ENCODE measurements at regions not wholly inside any gene's neighbourhood (a gene's known extent, or its start where the extent isn't known, plus 50 kb on each side); places are given as distances from the start of the nearest gene placed in this dataset.

- Histone ChIP-seq H3K79me2 (ENCODE audit: control insufficient read depth, insufficient read depth, low read length) (no peaks in the 10 kb centered on the region), H3K9ac (ENCODE audit: insufficient read depth in 1 of 2, low read depth in 2 of 2, low read length in 2 of 2) (no peak overlapping the region), H3K4me1 (replicated peaks in 1 of 2; ENCODE audit: control insufficient read depth in 2 of 2, insufficient read depth in 2 of 2, low read length in 2 of 2) (no peaks in the 10 kb centered on the region), H3K27me3 (ENCODE audit: control insufficient read depth in 2 of 2, insufficient read depth in 2 of 2, low read length in 2 of 2) (no peaks in the 10 kb centered on the region; a peak in 1 of 5 replicates), H3K9me1 (ENCODE audit: control insufficient read depth, insufficient read depth, low read length) (no peaks in the 10 kb centered on the region), H4K20me1 (replicated peaks; ENCODE audit: control insufficient read depth, insufficient read depth, low read length) (no peaks in the 10 kb centered on the region), H3K4me3 (no peak overlapping the region), H3K36me3 (ENCODE audit: control insufficient read depth, insufficient read depth, low read length) (no peaks in the 10 kb centered on the region), H3K4me2 (ENCODE audit: insufficient read depth, low read length) (no peak overlapping the region), H2AFZ (ENCODE audit: low read depth, low read length) (no peak overlapping the region), H3K27ac (ENCODE audit: extremely low read depth, low read depth, low read length) (no peak overlapping the region), H3K9me3 (replicated peaks; ENCODE audit: control insufficient read depth, insufficient read depth, low read depth, low read length) (no peaks in the 10 kb centered on the region)
- in situ Hi-C loops (cut with MboI) = no loop called here
- WGBS (ENCODE audit: insufficient coverage, low coverage, missing lambda C conversion rate) = 0% methylated on average over 3 of the region's 3 CpGs
- ATAC-seq (no peak), FAIRE-seq (no peak), DNase-seq (ENCODE audit: extremely low read depth in 1 of 4, low spot score in 3 of 4) (no peak)
- ChIA-PET POLR2A (no interaction called here), CTCF (ENCODE audit: low intra/inter-chr PET ratio) (no interaction called here)
- no TSS peak for BruUV-seq (replicated peaks)
- intact Hi-C loops (cut with micrococcal nuclease) = no loop called here
- TF ChIP-seq HLTF (IDR thresholded peaks at IDR 0.05) (no peak), POLR2AphosphoS5 (IDR thresholded peaks at IDR 0.05; ENCODE audit: control insufficient read depth, insufficient read depth, low read depth, low read length) (no peak), NFE2 (IDR thresholded peaks at IDR 0.05; ENCODE audit: low read depth) (no peak), ARID3A (IDR thresholded peaks at IDR 0.05; ENCODE audit: borderline replicate concordance, low read depth, low read length) (no peak), ZNF696 (CRISPR knock-in tag; conservative IDR thresholded peaks at IDR 0.05) (no peak), ZNF431 (CRISPR knock-in tag; IDR thresholded peaks at IDR 0.05) (no peak)
Measured at GRCh38 chr20:24870057-24870456, 79.0 kb upstream of the CST7 start.
